Endothelial cell of umbilical vein (primary cell): ENCODE measurements at regions not wholly inside any gene's neighbourhood (a gene's known extent, or its start where the extent isn't known, plus 50 kb on each side); places are given as distances from the start of the nearest gene placed in this dataset.

Experiments used
- EZH2 ChIP-seq: IDR thresholded peaks from 2 replicates; pipeline ENCODE4 v1.6.1; 2012; ENCODE audit warnings: borderline replicate concordance, low read depth, mild to moderate bottlenecking, moderate library complexity, low read length, inconsistent platforms; ENCODE audit not compliant: severe bottlenecking
- FOS ChIP-seq: IDR thresholded peaks from 2 replicates; pipeline ENCODE4 v1.6.1; 2011; ENCODE audit warnings: mild to moderate bottlenecking, low read length, moderate library complexity, borderline replicate concordance; ENCODE audit not compliant: insufficient read depth
- JUN ChIP-seq: IDR thresholded peaks from 2 replicates; pipeline ENCODE4 v1.6.1; 2011; ENCODE audit warnings: borderline replicate concordance, low read depth; ENCODE audit not compliant: insufficient read length, insufficient read depth
- MYC ChIP-seq: IDR thresholded peaks from one replicate; pipeline ENCODE4 v1.6.1; 2011; ENCODE audit warnings: mild to moderate bottlenecking, low read depth, low read length
- POLR2A ChIP-seq: IDR thresholded peaks from 2 replicates; pipeline ENCODE4 v1.6.1; 2012; ENCODE audit warnings: low read depth, mild to moderate bottlenecking, control low read depth, low read length
- POLR2AphosphoS5 ChIP-seq: IDR thresholded peaks from 2 replicates; pipeline ENCODE4 v1.6.1; 2012; ENCODE audit warnings: low read depth, mild to moderate bottlenecking, control low read depth, low read length, moderate library complexity; ENCODE audit not compliant: insufficient read depth
- TF ChIP-seq, protein P1 (sequence below): IDR thresholded peaks from 2 replicates; pipeline ENCODE4 v1.6.1; 2011; ENCODE audit not compliant: insufficient read depth, insufficient read length
- TF ChIP-seq, protein P2 (sequence below), 2 donors: IDR thresholded peaks; 1 replicate in 1 of 2; 2 replicates in 1 of 2; pipeline ENCODE4 v1.5.1; 2011; ENCODE audit warnings: low read length in 2 of 2, mild to moderate bottlenecking in 2 of 2, moderate library complexity in 2 of 2, control low read depth in 1 of 2, inconsistent platforms in 1 of 2, low read depth in 1 of 2; ENCODE audit not compliant: insufficient read depth in 1 of 2; ENCODE audit errors: extremely low read depth in 1 of 2

DNA sequence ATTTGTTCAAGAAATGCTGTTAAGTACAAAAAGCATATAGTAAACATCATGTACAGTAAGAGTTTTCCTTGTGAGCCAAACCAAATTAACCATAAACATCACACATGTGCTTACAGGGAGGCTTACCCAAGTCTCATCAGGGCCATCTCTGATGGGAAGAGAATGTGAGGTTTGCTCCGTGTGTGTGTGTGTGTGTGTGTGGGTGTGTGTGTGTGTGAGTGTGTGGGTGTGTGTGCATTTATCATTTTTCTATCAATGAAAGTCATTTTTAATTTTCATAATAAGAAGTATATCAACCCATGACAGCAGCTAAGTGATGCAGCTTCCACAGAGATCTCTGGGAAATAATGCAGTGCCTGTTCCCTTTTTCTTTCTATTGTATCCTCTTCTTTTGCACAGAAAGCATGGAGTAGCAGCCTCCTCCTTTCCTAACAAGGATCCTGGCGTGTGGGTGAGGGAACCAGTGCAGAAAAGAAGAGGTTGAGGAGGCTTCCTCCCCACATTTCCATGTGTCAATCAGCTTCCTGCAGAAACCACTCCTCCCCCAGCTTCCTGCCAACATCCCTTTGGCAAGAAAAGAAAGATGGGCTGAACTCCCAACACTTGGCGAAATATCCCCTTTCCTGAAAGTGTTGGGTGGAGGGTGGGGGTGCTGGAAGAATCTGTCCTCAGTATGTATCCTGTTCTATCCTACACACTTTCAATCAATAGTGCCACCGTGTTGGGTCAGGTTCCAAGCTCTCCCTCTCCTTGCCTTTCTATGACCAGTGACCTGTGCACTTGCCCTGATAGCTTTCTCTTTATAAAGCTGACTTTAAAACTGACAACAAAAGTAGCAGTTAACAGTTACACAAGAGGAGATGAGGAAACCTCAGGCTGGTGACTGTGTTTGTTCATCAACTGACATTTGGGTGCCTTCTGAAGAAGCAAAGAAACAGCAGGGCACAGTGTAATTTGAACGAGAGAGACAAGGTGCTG lies 251.8 kb upstream of the CITED2 start:
- TF ChIP-seq, protein P1, sequence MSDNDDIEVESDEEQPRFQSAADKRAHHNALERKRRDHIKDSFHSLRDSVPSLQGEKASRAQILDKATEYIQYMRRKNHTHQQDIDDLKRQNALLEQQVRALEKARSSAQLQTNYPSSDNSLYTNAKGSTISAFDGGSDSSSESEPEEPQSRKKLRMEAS = no peak
- TF ChIP-seq, protein P2, sequence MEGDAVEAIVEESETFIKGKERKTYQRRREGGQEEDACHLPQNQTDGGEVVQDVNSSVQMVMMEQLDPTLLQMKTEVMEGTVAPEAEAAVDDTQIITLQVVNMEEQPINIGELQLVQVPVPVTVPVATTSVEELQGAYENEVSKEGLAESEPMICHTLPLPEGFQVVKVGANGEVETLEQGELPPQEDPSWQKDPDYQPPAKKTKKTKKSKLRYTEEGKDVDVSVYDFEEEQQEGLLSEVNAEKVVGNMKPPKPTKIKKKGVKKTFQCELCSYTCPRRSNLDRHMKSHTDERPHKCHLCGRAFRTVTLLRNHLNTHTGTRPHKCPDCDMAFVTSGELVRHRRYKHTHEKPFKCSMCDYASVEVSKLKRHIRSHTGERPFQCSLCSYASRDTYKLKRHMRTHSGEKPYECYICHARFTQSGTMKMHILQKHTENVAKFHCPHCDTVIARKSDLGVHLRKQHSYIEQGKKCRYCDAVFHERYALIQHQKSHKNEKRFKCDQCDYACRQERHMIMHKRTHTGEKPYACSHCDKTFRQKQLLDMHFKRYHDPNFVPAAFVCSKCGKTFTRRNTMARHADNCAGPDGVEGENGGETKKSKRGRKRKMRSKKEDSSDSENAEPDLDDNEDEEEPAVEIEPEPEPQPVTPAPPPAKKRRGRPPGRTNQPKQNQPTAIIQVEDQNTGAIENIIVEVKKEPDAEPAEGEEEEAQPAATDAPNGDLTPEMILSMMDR (IDR thresholded peaks at IDR 0.05; ENCODE audit: extremely low read depth in 1 of 2, insufficient read depth in 1 of 2, low read depth in 1 of 2, low read length in 2 of 2) = no peak
- TF ChIP-seq FOS = no peak
- TF ChIP-seq EZH2 = no peak
- TF ChIP-seq MYC = no peak
- TF ChIP-seq POLR2AphosphoS5 = no peak
- TF ChIP-seq POLR2A = no peak
- no peak for TF ChIP-seq JUN
